K562 (cell line): ENCODE measurements at regions not wholly inside any gene's neighbourhood (a gene's known extent, or its start where the extent isn't known, plus 50 kb on each side); places are given as distances from the start of the nearest gene placed in this dataset.

Source experiments
- ATAC-seq: fragments of 200-7000 bp; cut with Tn5 transposase; 3 replicates; pipeline ENCODE4 v1.9.1; 2020; ENCODE audit warnings: moderate library complexity
- BruUV-seq: library from RNA; stranded (reverse); fragments of 400-500 nt; replicated peaks from 2 replicates; lab custom pipeline; 2021; lab: Mats Ljungman, UMichigan
- CTCF ChIA-PET: fragments of 300-600 bp; formaldehyde crosslinking; extraction: SDS; loops from one replicate; lab custom pipeline; 2021; ENCODE audit warnings: low intra/inter-chr PET ratio; lab: Yijun Ruan, JAX
- POLR2A ChIA-PET: fragments of 300-600, 350-650 bp; sonication (Branson Sonifier 250); formaldehyde crosslinking; extraction: SDS; loops from one replicate; lab custom pipeline; 2021; ENCODE audit warnings: antibody characterized with exemption, inconsistent platforms; lab: Yijun Ruan, JAX
- DNase-seq, 4 experiments: peaks; one replicate each; pipeline versions ENCODE4 v3.0.0 to v3.0.0-alpha.2; 2011 to 2018; ENCODE audit warnings: low spot score in 3 of 4, mixed read lengths in 3 of 4; ENCODE audit errors: extremely low read depth in 1 of 4
- FAIRE-seq: peaks from 2 replicates; lab custom pipeline; 2011; peaks lifted over from hg19 to GRCh38; lab: Jason Lieb, UNC
- H2AFZ ChIP-seq: 2 replicates; pipeline ENCODE4 v1.6.0; 2011; ENCODE audit warnings: low read depth, low read length, control low read depth, inconsistent platforms
- H3K27ac ChIP-seq: fragments of 200-600 bp; 3 replicates; pipeline ENCODE4 v1.8.0; 2011; ENCODE audit warnings: low read depth, mild to moderate bottlenecking, control low read depth, inconsistent platforms, low read length, moderate library complexity, mixed read lengths; ENCODE audit errors: extremely low read depth
- H3K27me3 ChIP-seq, 2 experiments: fragments of 300-600 bp in 1 of 2; 2 replicates in 1 of 2; 3 replicates in 1 of 2; pipeline versions ENCODE4 v1.6.0 to v1.8.0; 2011; ENCODE audit warnings: inconsistent platforms in 2 of 2, low read length in 2 of 2, mild to moderate bottlenecking in 1 of 2, mixed read lengths in 1 of 2, moderate library complexity in 1 of 2; ENCODE audit not compliant: control insufficient read depth in 2 of 2, insufficient read depth in 2 of 2
- H3K36me3 ChIP-seq: fragments of 300-600 bp; 3 replicates; pipeline ENCODE4 v1.8.0; 2011; ENCODE audit warnings: mild to moderate bottlenecking, low read length, inconsistent platforms; ENCODE audit not compliant: control insufficient read depth, insufficient read depth
- H3K4me1 ChIP-seq, 2 experiments: fragments of 200-600 bp in 1 of 2; replicated peaks in 1 of 2; 2 replicates in 1 of 2; 3 replicates in 1 of 2; pipeline versions ENCODE4 v1.5.1 to v1.8.0; 2011; ENCODE audit warnings: inconsistent platforms in 2 of 2, low read length in 2 of 2, mild to moderate bottlenecking in 1 of 2, mixed read lengths in 1 of 2, moderate library complexity in 1 of 2; ENCODE audit not compliant: control insufficient read depth in 2 of 2, insufficient read depth in 2 of 2
- H3K4me2 ChIP-seq: 2 replicates; pipeline ENCODE4 v1.6.1; 2011; ENCODE audit warnings: low read length, control low read depth, inconsistent platforms, mixed read lengths; ENCODE audit not compliant: insufficient read depth
- H3K4me3 ChIP-seq: fragments of 200-600 bp; sonication (generic), shearing (Covaris generic); 2 replicates; pipeline ENCODE4 v1.5.1; 2016; ENCODE audit warnings: control low read depth, inconsistent platforms
- H3K79me2 ChIP-seq: fragments of 200-600 bp; 3 replicates; pipeline ENCODE4 v1.8.0; 2011; ENCODE audit warnings: low read length, inconsistent platforms; ENCODE audit not compliant: control insufficient read depth, insufficient read depth
- H3K9ac ChIP-seq, 2 experiments: 2 replicates each; pipeline versions ENCODE4 v1.6.0 to v1.6.1; 2011; ENCODE audit warnings: low read depth in 2 of 2, low read length in 2 of 2, control low read depth in 1 of 2, inconsistent platforms in 1 of 2, mild to moderate bottlenecking in 1 of 2, mixed read lengths in 1 of 2; ENCODE audit not compliant: insufficient read depth in 1 of 2
- H3K9me1 ChIP-seq: one replicate; pipeline ENCODE4 v1.6.0; 2011; ENCODE audit warnings: inconsistent platforms, mild to moderate bottlenecking, low read length, moderate library complexity; ENCODE audit not compliant: control insufficient read depth, insufficient read depth
- H3K9me3 ChIP-seq: replicated peaks from 2 replicates; pipeline ENCODE4 v1.5.1; 2011; ENCODE audit warnings: low read depth, low read length, inconsistent platforms; ENCODE audit not compliant: control insufficient read depth, insufficient read depth
- H4K20me1 ChIP-seq: replicated peaks from 2 replicates; pipeline ENCODE4 v1.6.1; 2011; ENCODE audit warnings: low read length, inconsistent platforms, mixed read lengths; ENCODE audit not compliant: control insufficient read depth, insufficient read depth
- BCL6 ChIP-seq: fragments of 250-450 bp; sonication (Bioruptor Pico); IDR thresholded peaks from 2 replicates; pipeline ENCODE4 v1.4.0; 2020
- GATAD2A ChIP-seq: fragments of 450-650 bp; IDR thresholded peaks from 2 replicates; pipeline ENCODE4 v1.6.1; 2017
- HNRNPUL1 ChIP-seq: fragments of 200-400 bp; formaldehyde crosslinking; IDR thresholded peaks from 2 replicates; pipeline ENCODE4 v1.6.1; 2017; ENCODE audit warnings: low read length
- MAZ ChIP-seq, 2 experiments: fragments of 450-650 bp in 1 of 2; sonication (generic) in 1 of 2; formaldehyde crosslinking; IDR thresholded peaks in 1 of 2; conservative IDR thresholded peaks in 1 of 2; 2 replicates each; pipeline versions ENCODE4 v1.4.0 to v1.5.0; 2020; ENCODE audit warnings: mild to moderate bottlenecking in 1 of 2, missing genetic modification reagents in 1 of 2
- NR2F6 ChIP-seq: fragments of 450-650 bp; formaldehyde crosslinking; IDR thresholded peaks from 2 replicates; pipeline ENCODE4 v1.4.0; 2020; ENCODE audit warnings: mild to moderate bottlenecking
- PHB2 ChIP-seq: fragments of 450-650 bp; IDR thresholded peaks from 2 replicates; pipeline ENCODE4 v1.6.1; 2017; ENCODE audit warnings: low read depth
- TEAD2 ChIP-seq: fragments of 450-650 bp; IDR thresholded peaks from 2 replicates; pipeline ENCODE4 v1.6.1; 2016; ENCODE audit warnings: missing genetic modification characterization, control low read depth, missing compliant biosample characterization
- WGBS: fragments of 100-300 bp; shearing (Covaris generic); methylation state at CpG from one replicate; pipeline ENCODE4 v1.1.6; 2016; ENCODE audit warnings: low coverage, mixed read lengths; ENCODE audit not compliant: insufficient coverage; ENCODE audit errors: missing lambda C conversion rate; 5-methylcytosine and 5-hydroxymethylcytosine counted together
- in situ Hi-C: fragments of 300-500 bp; cut with MboI; formaldehyde crosslinking; loops from 4 replicates; pipeline ENCODE4 v1.15.0; 2018; ENCODE audit warnings: inconsistent platforms, mixed read lengths
- intact Hi-C: fragments of 100-400 bp; cut with micrococcal nuclease; formaldehyde crosslinking; loops from 2 replicates; pipeline ENCODE4 v1.14.2; 2022

DNA sequence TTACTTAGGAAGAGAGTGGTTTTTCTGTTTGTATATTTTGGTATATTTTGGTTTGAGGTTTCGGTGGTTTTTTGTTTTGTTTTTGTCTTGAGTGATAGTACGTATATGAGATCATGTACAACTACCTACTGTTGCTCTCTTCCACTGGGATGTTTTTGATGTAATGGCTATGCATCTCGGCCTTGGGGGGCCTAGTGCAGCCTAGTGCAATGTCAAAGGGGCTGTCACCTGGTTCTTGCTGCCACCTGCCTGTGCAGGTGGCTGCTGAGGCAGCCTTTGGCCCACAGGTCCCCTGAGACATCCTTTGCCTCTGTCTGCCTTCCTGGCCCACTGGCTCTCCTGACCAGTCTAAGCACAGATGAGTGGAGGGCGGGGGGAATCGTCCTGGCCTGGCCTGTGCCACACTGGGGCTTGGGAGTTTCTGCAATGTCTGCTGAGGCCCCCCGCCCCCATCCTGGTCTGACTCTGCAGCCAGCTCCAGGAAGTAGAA is 546.6 kb downstream of the CD83 start (continued):
- no peak for TF ChIP-seq BCL6
- no peak for TF ChIP-seq TEAD2 (tag)
- no peak for TF ChIP-seq NR2F6 (CRISPR knock-in tag)

GRCh38 chr6:14664621-14665315 is 547.2 kb downstream of the CD83 start:
- WGBS = 69% methylated on average over 11 of the region's 11 CpGs
- intact Hi-C loops = no loop called here

More at GRCh38 chr6:14664621-14665315, 547.2 kb downstream of the CD83 start:
- Histone ChIP-seq H2AFZ (no peak overlapping the region), H3K9ac (no peak overlapping the region), H4K20me1 (no peaks in the 10 kb centered on the region), H3K4me3 (no peak overlapping the region), H3K36me3 (no peaks in the 10 kb centered on the region), H3K9me1 (no peaks in the 10 kb centered on the region), H3K27ac (no peak overlapping the region), H3K9me3 (no peaks in the 10 kb centered on the region), H3K27me3 (no peaks in the 10 kb centered on the region), H3K79me2 (no peaks in the 10 kb centered on the region), H3K4me1 (peaks cover 4 to 22% of the 10 kb centered on the region in 2 experiments; a peak in 3 of 5 replicates), H3K4me2 (no peak overlapping the region)
- ChIA-PET CTCF (no interaction called here), POLR2A (interaction anchor here (1.0 kb wide), 1 partner anchor 61 kb away, joined by 4 read pairs; no protein-coding TSS in a partner anchor)
- no peak for DNase-seq
- no TSS peak for BruUV-seq
- in situ Hi-C loops = no loop called here
- TF ChIP-seq GATAD2A (no peak), HNRNPUL1 (no peak), PHB2 (no peak), MAZ (CRISPR knock-in tag; conservative IDR thresholded peaks at IDR 0.05 in 1 of 2, IDR thresholded peaks at IDR 0.05 in 1 of 2) (0 out of 4 replicates have a peak, but pooled peaks of 1 of the 2 experiments have one; percentile 10)
- ATAC-seq = no peak
- FAIRE-seq = no peak
